GM12878 (cell line): ENCODE measurements at regions not wholly inside any gene's neighbourhood (a gene's known extent, or its start where the extent isn't known, plus 50 kb on each side); places are given as distances from the start of the nearest gene placed in this dataset.

Experiments
- CEBPB ChIP-seq, 2 experiments: fragments of 150-350 bp in 1 of 2; IDR thresholded peaks; 2 replicates each; pipeline ENCODE4 v1.6.1; 2012 to 2014; ENCODE audit warnings: low read depth in 2 of 2, low read length in 2 of 2, borderline replicate concordance in 1 of 2, inconsistent platforms in 1 of 2
- CREB1 ChIP-seq: IDR thresholded peaks from 2 replicates; pipeline ENCODE4 v1.6.1; 2012; ENCODE audit warnings: low read depth, mild to moderate bottlenecking, inconsistent platforms
- HDAC2 ChIP-seq: fragments of 200-600 bp; sonication (generic); IDR thresholded peaks from 2 replicates; pipeline ENCODE4 v1.6.1; 2017
- JUND ChIP-seq: IDR thresholded peaks from 2 replicates; pipeline ENCODE4 v1.6.1; 2012; ENCODE audit warnings: low read depth, mild to moderate bottlenecking, low read length, improper control_type of control experiment, moderate library complexity
- MYC ChIP-seq: IDR thresholded peaks from 2 replicates; pipeline ENCODE4 v1.6.1; 2011; ENCODE audit warnings: mild to moderate bottlenecking, low read length, moderate library complexity, inconsistent platforms; ENCODE audit not compliant: insufficient read depth, insufficient replicate concordance, insufficient read length, severe bottlenecking
- NR2F1 ChIP-seq: fragments of 450-650 bp; conservative IDR thresholded peaks from 2 replicates; pipeline ENCODE4 v1.6.1; 2017; ENCODE audit warnings: mild to moderate bottlenecking
- NRF1 ChIP-seq: conservative IDR thresholded peaks from 2 replicates; pipeline ENCODE4 v1.6.1; 2011; ENCODE audit warnings: mild to moderate bottlenecking, low read depth, low read length, improper control_type of control experiment
- POU2F2 ChIP-seq: IDR thresholded peaks from 3 replicates; pipeline ENCODE4 v1.6.1; 2011; ENCODE audit warnings: low read depth, mild to moderate bottlenecking, low read length, borderline replicate concordance
- RB1 ChIP-seq: fragments of 450-650 bp; formaldehyde crosslinking; IDR thresholded peaks from 2 replicates; pipeline ENCODE4 v1.6.1; 2017; ENCODE audit warnings: mild to moderate bottlenecking, borderline replicate concordance
- RELA ChIP-seq: fragments of 450-650 bp; IDR thresholded peaks from 2 replicates; pipeline ENCODE4 v1.8.0; 2014; ENCODE audit warnings: borderline replicate concordance; ENCODE audit not compliant: partially characterized antibody
- SIX5 ChIP-seq: IDR thresholded peaks from 2 replicates; pipeline ENCODE4 v1.6.1; 2011; ENCODE audit warnings: mild to moderate bottlenecking, low read depth, low read length, moderate library complexity; ENCODE audit not compliant: severe bottlenecking
- TF ChIP-seq, protein P1 (sequence below): fragments of 450-650 bp; IDR thresholded peaks from 2 replicates; pipeline ENCODE4 v1.6.1; 2014; ENCODE audit warnings: mild to moderate bottlenecking
- TF ChIP-seq, protein P2 (sequence below): fragments of 450-650 bp; IDR thresholded peaks from 2 replicates; pipeline ENCODE4 v1.6.1; 2017; ENCODE audit warnings: antibody characterized with exemption, mild to moderate bottlenecking, moderate library complexity
- TF ChIP-seq, protein P3 (sequence below): fragments of 450-650 bp; IDR thresholded peaks from 2 replicates; pipeline ENCODE4 v1.6.1; 2017; ENCODE audit warnings: mild to moderate bottlenecking, low read depth, inconsistent platforms; ENCODE audit not compliant: poor library complexity, severe bottlenecking
- TF ChIP-seq, protein P4 (sequence below): IDR thresholded peaks from 2 replicates; pipeline ENCODE4 v1.6.1; 2012; ENCODE audit warnings: mild to moderate bottlenecking, low read depth, low read length
- TF ChIP-seq, protein P5 (sequence below): fragments of 450-650 bp; conservative IDR thresholded peaks from 2 replicates; pipeline ENCODE4 v1.6.1; 2017; ENCODE audit warnings: mild to moderate bottlenecking, moderate library complexity

DNA sequence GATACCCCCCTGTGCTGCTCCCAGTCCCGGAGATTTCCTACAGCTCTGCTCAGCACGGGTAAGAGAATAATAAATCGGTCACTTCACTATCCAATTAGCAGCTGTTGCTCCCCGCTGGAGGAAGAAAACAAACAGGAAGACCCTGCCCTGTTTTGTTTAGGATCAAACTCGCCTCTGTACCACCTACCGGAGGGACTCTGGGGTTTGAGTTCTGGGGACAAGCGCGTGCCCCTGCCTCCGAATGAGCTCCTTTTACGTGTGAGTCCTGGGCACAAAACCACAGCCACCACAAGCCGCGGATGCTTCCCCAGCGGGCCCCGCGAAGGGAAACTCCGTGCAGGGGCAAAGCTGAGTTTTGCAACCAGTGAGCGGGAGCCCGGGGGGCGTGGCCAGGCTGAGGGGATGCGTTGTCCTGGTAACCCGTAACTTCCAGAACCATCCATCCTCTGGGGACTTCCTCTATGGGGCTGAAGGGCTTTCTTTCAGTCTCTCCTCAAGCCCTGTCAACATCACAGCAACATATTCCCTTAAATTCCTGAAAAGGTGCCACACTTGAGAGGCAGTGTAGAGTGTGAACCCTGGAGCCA, 315.7 kb upstream of the PROK2 start (continued):
- no peak for TF ChIP-seq JUND
- TF ChIP-seq CEBPB (IDR thresholded peaks at IDR 0.05; ENCODE audit: borderline replicate concordance in 1 of 2, low read depth in 2 of 2, low read length in 2 of 2) = no peak
- TF ChIP-seq, protein P1, sequence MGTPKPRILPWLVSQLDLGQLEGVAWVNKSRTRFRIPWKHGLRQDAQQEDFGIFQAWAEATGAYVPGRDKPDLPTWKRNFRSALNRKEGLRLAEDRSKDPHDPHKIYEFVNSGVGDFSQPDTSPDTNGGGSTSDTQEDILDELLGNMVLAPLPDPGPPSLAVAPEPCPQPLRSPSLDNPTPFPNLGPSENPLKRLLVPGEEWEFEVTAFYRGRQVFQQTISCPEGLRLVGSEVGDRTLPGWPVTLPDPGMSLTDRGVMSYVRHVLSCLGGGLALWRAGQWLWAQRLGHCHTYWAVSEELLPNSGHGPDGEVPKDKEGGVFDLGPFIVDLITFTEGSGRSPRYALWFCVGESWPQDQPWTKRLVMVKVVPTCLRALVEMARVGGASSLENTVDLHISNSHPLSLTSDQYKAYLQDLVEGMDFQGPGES = no peak
- TF ChIP-seq, protein P2, sequence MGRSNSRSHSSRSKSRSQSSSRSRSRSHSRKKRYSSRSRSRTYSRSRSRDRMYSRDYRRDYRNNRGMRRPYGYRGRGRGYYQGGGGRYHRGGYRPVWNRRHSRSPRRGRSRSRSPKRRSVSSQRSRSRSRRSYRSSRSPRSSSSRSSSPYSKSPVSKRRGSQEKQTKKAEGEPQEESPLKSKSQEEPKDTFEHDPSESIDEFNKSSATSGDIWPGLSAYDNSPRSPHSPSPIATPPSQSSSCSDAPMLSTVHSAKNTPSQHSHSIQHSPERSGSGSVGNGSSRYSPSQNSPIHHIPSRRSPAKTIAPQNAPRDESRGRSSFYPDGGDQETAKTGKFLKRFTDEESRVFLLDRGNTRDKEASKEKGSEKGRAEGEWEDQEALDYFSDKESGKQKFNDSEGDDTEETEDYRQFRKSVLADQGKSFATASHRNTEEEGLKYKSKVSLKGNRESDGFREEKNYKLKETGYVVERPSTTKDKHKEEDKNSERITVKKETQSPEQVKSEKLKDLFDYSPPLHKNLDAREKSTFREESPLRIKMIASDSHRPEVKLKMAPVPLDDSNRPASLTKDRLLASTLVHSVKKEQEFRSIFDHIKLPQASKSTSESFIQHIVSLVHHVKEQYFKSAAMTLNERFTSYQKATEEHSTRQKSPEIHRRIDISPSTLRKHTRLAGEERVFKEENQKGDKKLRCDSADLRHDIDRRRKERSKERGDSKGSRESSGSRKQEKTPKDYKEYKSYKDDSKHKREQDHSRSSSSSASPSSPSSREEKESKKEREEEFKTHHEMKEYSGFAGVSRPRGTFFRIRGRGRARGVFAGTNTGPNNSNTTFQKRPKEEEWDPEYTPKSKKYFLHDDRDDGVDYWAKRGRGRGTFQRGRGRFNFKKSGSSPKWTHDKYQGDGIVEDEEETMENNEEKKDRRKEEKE = no peak
- no peak for TF ChIP-seq POU2F2
- TF ChIP-seq, protein P3, sequence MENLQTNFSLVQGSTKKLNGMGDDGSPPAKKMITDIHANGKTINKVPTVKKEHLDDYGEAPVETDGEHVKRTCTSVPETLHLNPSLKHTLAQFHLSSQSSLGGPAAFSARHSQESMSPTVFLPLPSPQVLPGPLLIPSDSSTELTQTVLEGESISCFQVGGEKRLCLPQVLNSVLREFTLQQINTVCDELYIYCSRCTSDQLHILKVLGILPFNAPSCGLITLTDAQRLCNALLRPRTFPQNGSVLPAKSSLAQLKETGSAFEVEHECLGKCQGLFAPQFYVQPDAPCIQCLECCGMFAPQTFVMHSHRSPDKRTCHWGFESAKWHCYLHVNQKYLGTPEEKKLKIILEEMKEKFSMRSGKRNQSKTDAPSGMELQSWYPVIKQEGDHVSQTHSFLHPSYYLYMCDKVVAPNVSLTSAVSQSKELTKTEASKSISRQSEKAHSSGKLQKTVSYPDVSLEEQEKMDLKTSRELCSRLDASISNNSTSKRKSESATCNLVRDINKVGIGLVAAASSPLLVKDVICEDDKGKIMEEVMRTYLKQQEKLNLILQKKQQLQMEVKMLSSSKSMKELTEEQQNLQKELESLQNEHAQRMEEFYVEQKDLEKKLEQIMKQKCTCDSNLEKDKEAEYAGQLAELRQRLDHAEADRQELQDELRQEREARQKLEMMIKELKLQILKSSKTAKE = peak; percentile 22
- no peak for TF ChIP-seq RB1
- TF ChIP-seq, protein P4, sequence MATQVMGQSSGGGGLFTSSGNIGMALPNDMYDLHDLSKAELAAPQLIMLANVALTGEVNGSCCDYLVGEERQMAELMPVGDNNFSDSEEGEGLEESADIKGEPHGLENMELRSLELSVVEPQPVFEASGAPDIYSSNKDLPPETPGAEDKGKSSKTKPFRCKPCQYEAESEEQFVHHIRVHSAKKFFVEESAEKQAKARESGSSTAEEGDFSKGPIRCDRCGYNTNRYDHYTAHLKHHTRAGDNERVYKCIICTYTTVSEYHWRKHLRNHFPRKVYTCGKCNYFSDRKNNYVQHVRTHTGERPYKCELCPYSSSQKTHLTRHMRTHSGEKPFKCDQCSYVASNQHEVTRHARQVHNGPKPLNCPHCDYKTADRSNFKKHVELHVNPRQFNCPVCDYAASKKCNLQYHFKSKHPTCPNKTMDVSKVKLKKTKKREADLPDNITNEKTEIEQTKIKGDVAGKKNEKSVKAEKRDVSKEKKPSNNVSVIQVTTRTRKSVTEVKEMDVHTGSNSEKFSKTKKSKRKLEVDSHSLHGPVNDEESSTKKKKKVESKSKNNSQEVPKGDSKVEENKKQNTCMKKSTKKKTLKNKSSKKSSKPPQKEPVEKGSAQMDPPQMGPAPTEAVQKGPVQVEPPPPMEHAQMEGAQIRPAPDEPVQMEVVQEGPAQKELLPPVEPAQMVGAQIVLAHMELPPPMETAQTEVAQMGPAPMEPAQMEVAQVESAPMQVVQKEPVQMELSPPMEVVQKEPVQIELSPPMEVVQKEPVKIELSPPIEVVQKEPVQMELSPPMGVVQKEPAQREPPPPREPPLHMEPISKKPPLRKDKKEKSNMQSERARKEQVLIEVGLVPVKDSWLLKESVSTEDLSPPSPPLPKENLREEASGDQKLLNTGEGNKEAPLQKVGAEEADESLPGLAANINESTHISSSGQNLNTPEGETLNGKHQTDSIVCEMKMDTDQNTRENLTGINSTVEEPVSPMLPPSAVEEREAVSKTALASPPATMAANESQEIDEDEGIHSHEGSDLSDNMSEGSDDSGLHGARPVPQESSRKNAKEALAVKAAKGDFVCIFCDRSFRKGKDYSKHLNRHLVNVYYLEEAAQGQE = no peak
- no peak for TF ChIP-seq MYC
- TF ChIP-seq, protein P5, sequence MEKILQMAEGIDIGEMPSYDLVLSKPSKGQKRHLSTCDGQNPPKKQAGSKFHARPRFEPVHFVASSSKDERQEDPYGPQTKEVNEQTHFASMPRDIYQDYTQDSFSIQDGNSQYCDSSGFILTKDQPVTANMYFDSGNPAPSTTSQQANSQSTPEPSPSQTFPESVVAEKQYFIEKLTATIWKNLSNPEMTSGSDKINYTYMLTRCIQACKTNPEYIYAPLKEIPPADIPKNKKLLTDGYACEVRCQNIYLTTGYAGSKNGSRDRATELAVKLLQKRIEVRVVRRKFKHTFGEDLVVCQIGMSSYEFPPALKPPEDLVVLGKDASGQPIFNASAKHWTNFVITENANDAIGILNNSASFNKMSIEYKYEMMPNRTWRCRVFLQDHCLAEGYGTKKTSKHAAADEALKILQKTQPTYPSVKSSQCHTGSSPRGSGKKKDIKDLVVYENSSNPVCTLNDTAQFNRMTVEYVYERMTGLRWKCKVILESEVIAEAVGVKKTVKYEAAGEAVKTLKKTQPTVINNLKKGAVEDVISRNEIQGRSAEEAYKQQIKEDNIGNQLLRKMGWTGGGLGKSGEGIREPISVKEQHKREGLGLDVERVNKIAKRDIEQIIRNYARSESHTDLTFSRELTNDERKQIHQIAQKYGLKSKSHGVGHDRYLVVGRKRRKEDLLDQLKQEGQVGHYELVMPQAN = no peak
- TF ChIP-seq HDAC2 = no peak
- TF ChIP-seq CREB1 = peak; percentile 58; the same call in 1 of the 2 replicates
- TF ChIP-seq SIX5 = no peak
- TF ChIP-seq RELA = peak; percentile 97
- TF ChIP-seq NR2F1 = peak; percentile 41; the same call in 1 of the 2 replicates
- no peak for TF ChIP-seq NRF1
